ENCODE measurements at regions not wholly inside any gene's neighbourhood (a gene's known extent, or its start where the extent isn't known, plus 50 kb on each side); places are given as distances from the start of the nearest gene placed in this dataset.
"Not testable (repeated sequence)": the region's sequence is repeated elsewhere in the genome, so short reads cannot be mapped to it uniquely, and the experiment has no call there.

DNA sequence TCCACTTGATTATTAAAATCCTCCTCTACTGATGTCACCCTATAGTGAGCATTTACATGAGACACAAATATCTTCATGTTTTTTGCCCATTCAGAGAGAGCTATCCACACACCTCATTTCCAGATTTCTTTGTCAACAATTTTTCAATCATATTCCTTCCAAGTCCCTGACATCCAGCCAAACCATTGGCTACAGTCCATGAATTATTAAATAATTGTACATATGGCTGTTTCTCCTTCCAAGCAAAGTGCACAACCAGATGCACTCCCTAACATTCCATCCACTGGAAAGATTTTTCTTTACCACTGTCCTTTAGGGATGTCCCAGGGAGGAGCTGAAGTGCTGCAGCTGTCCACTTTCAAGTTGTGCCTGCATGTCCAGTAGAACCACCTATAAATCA is 328.0 kb upstream of the MDFIC2 start:
- no peaks in the 10 kb centered on the region for H3K4me1 ChIP-seq (ENCODE audit: control insufficient read depth, insufficient read depth, low read length)
- H3K36me3 ChIP-seq (ENCODE audit: control insufficient read depth, insufficient read depth, low read length): no peaks in the 10 kb centered on the region
- H3K9me3 ChIP-seq (ENCODE audit: control insufficient read depth, insufficient read depth, low read length): no peaks in the 10 kb centered on the region
- no peak overlapping the region for H3K4me3 ChIP-seq (ENCODE audit: low read depth, low read length)
- H3K9ac ChIP-seq (ENCODE audit: low read depth, low read length): no peak overlapping the region
- no peak overlapping the region for H3K27ac ChIP-seq (ENCODE audit: low read depth, low read length)
- no peaks in the 10 kb centered on the region for H3K27me3 ChIP-seq (ENCODE audit: control insufficient read depth, insufficient read depth, low read length)

DNA sequence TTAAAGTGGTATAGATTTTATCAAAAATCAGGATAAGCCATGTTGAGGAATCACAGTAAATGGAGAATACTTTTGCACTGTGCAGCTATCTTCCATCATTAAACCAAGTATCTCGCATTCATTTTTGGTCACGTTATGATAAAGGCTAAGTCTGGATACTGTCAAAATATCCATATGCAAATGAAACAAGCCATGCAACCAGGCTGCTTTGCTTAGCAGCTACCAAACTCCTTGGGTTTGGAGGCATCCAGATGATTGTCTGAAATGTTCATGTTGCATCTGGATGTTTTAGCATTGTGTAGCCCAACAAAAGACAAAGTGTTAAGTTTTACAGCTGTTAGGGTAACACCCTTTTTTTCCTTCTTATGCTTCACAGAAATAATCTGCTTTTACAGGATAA is 322.9 kb upstream of the MDFIC2 start:
- H3K4me3 ChIP-seq (ENCODE audit: low read depth, low read length): no peak overlapping the region
- H3K27me3 ChIP-seq (ENCODE audit: control insufficient read depth, insufficient read depth, low read length): peaks cover 16% of the 10 kb centered on the region
- H3K36me3 ChIP-seq (ENCODE audit: control insufficient read depth, insufficient read depth, low read length): no peaks in the 10 kb centered on the region
- H3K4me1 ChIP-seq (ENCODE audit: control insufficient read depth, insufficient read depth, low read length): peaks cover 22% of the 10 kb centered on the region
- no peak overlapping the region for H3K9ac ChIP-seq (ENCODE audit: low read depth, low read length)
- H3K27ac ChIP-seq (ENCODE audit: low read depth, low read length): no peak overlapping the region
- H3K9me3 ChIP-seq (ENCODE audit: control insufficient read depth, insufficient read depth, low read length): no peaks in the 10 kb centered on the region

DNA sequence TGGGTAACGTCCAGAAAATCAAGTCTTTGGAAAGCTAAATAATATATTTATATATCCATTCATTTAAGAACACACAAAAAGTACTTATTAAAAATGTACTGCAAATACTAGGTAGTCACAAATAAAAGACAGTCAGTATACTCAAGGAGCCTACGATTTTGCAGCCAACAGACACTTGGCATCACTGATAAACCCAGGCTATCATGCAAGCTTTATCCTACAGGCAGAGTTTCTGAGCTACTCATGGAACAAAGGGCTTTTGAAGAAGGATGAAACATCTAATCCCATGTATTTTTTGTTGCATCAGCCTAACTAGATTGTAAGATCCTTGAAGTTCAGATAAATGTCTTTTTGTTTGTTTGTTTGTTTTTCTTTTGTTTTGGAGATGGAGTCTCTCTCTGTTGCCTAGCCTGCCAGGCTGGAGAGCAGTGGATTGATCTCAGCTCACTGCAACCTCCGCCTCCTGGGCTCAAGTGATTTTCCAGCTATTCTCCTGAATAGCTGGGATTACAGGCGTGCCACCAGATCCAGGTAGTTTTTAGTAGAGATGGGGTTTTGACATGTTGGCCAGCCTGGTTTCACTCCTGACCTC is 319.4 kb upstream of the MDFIC2 start:
- H3K9me3 ChIP-seq (ENCODE audit: control insufficient read depth, insufficient read depth, low read length): no peaks in the 10 kb centered on the region
- H3K4me1 ChIP-seq (ENCODE audit: control insufficient read depth, insufficient read depth, low read length): peaks cover 22% of the 10 kb centered on the region
- no peaks in the 10 kb centered on the region for H3K36me3 ChIP-seq (ENCODE audit: control insufficient read depth, insufficient read depth, low read length)
- no peak overlapping the region for H3K4me3 ChIP-seq (ENCODE audit: low read depth, low read length)
- peaks cover 16% of the 10 kb centered on the region for H3K27me3 ChIP-seq (ENCODE audit: control insufficient read depth, insufficient read depth, low read length)
- peak overlapping the region; percentile 37; the same call in 1 of the 2 replicates for H3K9ac ChIP-seq (ENCODE audit: low read depth, low read length)
- peak overlapping the region; percentile 61 for H3K27ac ChIP-seq (ENCODE audit: low read depth, low read length)

DNA sequence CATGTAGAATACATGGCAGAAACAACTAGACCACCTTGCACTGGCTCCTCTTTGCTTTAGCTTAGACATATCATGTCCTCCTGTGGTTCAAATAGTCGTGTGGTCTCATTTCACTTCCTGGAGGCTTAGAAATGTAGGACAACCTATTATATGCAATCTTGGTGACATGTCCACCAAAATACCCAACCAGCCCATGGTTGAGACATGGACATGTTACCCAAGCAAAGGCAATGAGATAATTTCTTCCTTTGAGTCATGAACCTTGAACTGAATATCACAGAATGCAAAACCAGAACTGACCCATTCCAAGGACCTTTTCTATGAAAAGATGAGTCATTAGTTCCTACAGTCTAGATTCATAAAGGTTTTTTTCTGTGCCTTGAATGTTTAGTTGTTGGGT is 309.0 kb upstream of the MDFIC2 start:
- Histone ChIP-seq H3K9ac (ENCODE audit: low read depth, low read length) (no peak overlapping the region), H3K4me1 (ENCODE audit: control insufficient read depth, insufficient read depth, low read length) (peaks cover 10% of the 10 kb centered on the region), H3K9me3 (ENCODE audit: control insufficient read depth, insufficient read depth, low read length) (no peaks in the 10 kb centered on the region), H3K27me3 (ENCODE audit: control insufficient read depth, insufficient read depth, low read length) (no peaks in the 10 kb centered on the region), H3K4me3 (ENCODE audit: low read depth, low read length) (no peak overlapping the region), H3K27ac (ENCODE audit: low read depth, low read length) (no peak overlapping the region), H3K36me3 (ENCODE audit: control insufficient read depth, insufficient read depth, low read length) (no peaks in the 10 kb centered on the region)

DNA sequence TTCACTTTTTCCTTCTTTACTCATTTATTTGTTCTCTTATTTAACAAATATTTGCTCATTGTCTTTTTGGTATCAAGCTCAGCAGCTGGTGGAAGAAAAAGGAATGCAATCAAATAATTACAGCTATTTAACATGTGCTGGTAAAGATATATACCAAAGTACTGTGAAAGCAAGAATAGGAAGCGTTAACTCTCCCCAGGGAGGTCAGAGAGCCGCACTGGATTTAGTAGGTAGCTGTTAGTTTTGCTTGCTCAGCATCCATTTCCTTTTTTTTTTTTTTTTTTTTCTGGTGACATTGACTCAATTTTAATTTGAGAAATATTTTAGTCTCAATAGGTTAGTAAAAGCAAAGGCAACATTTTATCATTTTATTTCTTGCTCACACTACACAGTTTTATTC is 308.5 kb upstream of the MDFIC2 start:
- Histone ChIP-seq H3K9ac (ENCODE audit: low read depth, low read length) (no peak overlapping the region), H3K36me3 (ENCODE audit: control insufficient read depth, insufficient read depth, low read length) (no peaks in the 10 kb centered on the region), H3K4me1 (ENCODE audit: control insufficient read depth, insufficient read depth, low read length) (peaks cover 15% of the 10 kb centered on the region), H3K4me3 (ENCODE audit: low read depth, low read length) (no peak overlapping the region), H3K27me3 (ENCODE audit: control insufficient read depth, insufficient read depth, low read length) (no peaks in the 10 kb centered on the region), H3K9me3 (ENCODE audit: control insufficient read depth, insufficient read depth, low read length) (no peaks in the 10 kb centered on the region), H3K27ac (ENCODE audit: low read depth, low read length) (no peak overlapping the region)

DNA sequence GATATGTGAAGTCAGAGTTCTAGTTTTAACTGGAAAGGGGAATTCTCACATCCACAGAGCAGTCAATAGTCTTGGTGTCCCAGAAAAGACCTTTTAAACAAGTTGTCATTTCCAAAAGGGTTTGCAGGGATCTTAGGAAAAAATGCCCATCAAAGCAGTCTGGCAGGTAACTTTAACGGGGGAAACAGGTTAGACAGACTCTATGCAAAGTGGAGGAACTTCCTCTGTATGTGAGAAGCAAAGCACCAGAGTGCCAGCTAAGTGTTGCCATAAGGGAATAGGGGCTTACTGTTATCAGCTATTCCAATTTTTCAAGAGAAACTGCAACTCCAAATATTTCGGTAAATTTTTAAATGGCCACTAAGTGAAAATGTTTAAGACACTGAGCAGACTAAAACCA is 307.9 kb upstream of the MDFIC2 start:
- H3K4me1 ChIP-seq (ENCODE audit: control insufficient read depth, insufficient read depth, low read length): peaks cover 21% of the 10 kb centered on the region
- H3K27me3 ChIP-seq (ENCODE audit: control insufficient read depth, insufficient read depth, low read length): no peaks in the 10 kb centered on the region
- no peaks in the 10 kb centered on the region for H3K36me3 ChIP-seq (ENCODE audit: control insufficient read depth, insufficient read depth, low read length)
- H3K9ac ChIP-seq (ENCODE audit: low read depth, low read length): no peak overlapping the region
- no peak overlapping the region for H3K4me3 ChIP-seq (ENCODE audit: low read depth, low read length)
- no peak overlapping the region for H3K27ac ChIP-seq (ENCODE audit: low read depth, low read length)
- no peaks in the 10 kb centered on the region for H3K9me3 ChIP-seq (ENCODE audit: control insufficient read depth, insufficient read depth, low read length)

DNA sequence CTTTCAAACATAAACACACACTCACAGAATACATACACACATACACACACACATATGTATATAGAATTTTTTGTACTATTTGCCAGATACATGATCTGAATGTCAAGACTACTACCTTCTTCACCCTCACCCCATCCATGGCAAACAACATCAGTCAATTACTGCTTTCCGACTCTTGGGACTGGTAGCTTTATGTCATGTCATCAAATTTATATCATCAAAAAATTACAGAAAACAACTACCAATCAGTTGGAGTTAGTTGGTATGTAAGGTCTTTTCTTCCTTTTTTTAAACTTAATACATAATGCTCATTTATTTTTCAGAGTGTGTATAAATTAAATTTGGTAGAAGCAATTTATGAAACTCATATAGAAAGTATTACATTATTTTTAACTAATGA is 305.7 kb upstream of the MDFIC2 start:
- Histone ChIP-seq H3K9me3 (ENCODE audit: control insufficient read depth, insufficient read depth, low read length) (no peaks in the 10 kb centered on the region), H3K9ac (ENCODE audit: low read depth, low read length) (no peak overlapping the region), H3K4me3 (ENCODE audit: low read depth, low read length) (no peak overlapping the region), H3K27ac (ENCODE audit: low read depth, low read length) (no peak overlapping the region), H3K27me3 (ENCODE audit: control insufficient read depth, insufficient read depth, low read length) (no peaks in the 10 kb centered on the region), H3K36me3 (ENCODE audit: control insufficient read depth, insufficient read depth, low read length) (no peaks in the 10 kb centered on the region), H3K4me1 (ENCODE audit: control insufficient read depth, insufficient read depth, low read length) (peaks cover 30% of the 10 kb centered on the region)

DNA sequence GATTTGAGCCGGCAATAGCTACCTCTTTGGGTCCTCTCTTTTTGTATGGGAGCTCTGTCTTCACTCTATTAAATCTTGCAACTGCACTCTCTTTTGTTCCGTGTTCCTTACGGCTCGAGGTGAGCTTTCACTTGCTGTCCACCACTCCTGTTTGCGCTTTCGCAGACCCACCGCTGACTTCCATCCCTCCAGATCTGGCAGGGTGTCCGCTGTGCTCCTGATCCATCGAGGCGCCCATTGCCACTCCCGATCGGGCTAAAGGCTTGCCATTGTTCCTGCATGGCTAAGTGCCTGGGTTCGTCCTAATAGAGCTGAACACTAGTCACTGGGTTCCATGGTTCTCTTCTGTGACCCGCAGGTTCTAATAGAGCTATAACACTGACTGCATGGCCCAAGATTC is 304.9 kb upstream of the MDFIC2 start:
- H3K9me3 ChIP-seq (ENCODE audit: control insufficient read depth, insufficient read depth, low read length); H3K27ac ChIP-seq (ENCODE audit: low read depth, low read length); H3K9ac ChIP-seq (ENCODE audit: low read depth, low read length); H3K36me3 ChIP-seq (ENCODE audit: control insufficient read depth, insufficient read depth, low read length); H3K4me3 ChIP-seq (ENCODE audit: low read depth, low read length); H3K27me3 ChIP-seq (ENCODE audit: control insufficient read depth, insufficient read depth, low read length): not testable (repeated sequence)
- H3K4me1 ChIP-seq (ENCODE audit: control insufficient read depth, insufficient read depth, low read length): peaks cover 30% of the 10 kb centered on the region

DNA sequence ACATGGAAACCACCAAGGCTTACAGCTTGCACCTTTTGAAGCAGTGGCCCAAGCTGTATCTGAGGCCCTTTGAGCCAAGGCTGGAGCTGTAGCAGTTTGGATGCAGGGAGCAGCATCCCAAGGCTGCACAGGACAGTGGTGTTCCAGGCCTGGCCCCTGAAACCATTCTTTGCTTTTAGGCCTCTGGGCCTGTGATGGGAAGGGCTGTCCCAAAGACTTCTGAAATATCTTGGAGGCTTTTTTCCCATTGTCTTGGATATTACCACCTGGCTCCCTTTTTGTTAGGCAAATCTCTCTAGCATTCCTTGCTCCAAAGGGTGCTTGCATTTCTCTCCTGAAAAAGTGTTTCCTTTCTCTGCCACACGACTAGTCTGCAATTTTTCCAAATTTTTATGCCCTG is 302.8 kb upstream of the MDFIC2 start:
- H3K36me3 ChIP-seq (ENCODE audit: control insufficient read depth, insufficient read depth, low read length): no peaks in the 10 kb centered on the region
- peak overlapping the region; percentile 89 for H3K27ac ChIP-seq (ENCODE audit: low read depth, low read length)
- H3K9ac ChIP-seq (ENCODE audit: low read depth, low read length): peak overlapping the region; percentile 21; the same call in 1 of the 2 replicates
- H3K4me1 ChIP-seq (ENCODE audit: control insufficient read depth, insufficient read depth, low read length): peaks cover 24% of the 10 kb centered on the region
- H3K9me3 ChIP-seq (ENCODE audit: control insufficient read depth, insufficient read depth, low read length): peaks cover 4% of the 10 kb centered on the region; the same call in 1 of the 2 replicates
- H3K4me3 ChIP-seq (ENCODE audit: low read depth, low read length): peak overlapping the region; percentile 19; the same call in 1 of the 2 replicates
- H3K27me3 ChIP-seq (ENCODE audit: control insufficient read depth, insufficient read depth, low read length): no peaks in the 10 kb centered on the region

DNA sequence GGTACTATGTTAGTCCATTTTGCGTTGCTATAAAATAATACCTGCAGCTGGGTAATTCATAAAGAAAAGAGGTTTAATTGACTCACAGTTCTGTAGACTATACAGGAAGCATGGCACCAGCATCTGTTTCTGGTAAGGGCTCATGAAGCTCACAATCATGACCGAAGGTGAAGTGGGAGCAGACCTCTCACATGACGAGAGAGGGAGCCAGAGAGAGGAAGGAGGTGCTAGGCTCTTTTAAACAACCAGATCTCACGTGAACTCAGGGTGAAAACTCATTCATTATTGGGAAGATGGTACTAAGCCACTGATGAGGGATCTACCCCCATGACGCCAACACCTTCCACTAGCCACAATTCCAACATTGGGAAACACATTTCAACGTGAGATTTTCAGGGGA is 301.7 kb upstream of the MDFIC2 start:
- Histone ChIP-seq H3K9me3 (ENCODE audit: control insufficient read depth, insufficient read depth, low read length) (peaks cover 4% of the 10 kb centered on the region; the same call in 1 of the 2 replicates), H3K36me3 (ENCODE audit: control insufficient read depth, insufficient read depth, low read length) (no peaks in the 10 kb centered on the region), H3K9ac (ENCODE audit: low read depth, low read length) (no peak overlapping the region), H3K27ac (ENCODE audit: low read depth, low read length) (no peak overlapping the region), H3K27me3 (ENCODE audit: control insufficient read depth, insufficient read depth, low read length) (no peaks in the 10 kb centered on the region), H3K4me1 (ENCODE audit: control insufficient read depth, insufficient read depth, low read length) (peaks cover 21% of the 10 kb centered on the region), H3K4me3 (ENCODE audit: low read depth, low read length) (no peak overlapping the region)

DNA sequence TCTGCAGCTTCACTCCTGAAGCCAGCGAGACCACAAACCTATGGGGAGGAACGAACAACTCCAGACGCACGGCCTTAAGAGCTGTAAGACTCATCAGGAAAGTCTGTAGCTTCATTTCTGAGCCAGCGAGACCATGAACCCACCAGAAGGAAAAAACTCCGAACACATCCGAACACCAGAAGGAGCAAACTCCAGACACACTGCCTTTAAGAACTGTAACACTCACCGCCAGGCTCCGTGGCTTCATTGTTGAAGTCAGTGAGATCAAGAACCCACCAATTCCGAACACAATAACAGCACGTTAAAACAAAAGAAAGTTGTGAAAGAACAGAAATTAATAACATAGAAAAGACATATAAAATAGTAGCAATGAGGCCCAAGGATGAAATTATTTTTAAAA is 300.5 kb upstream of the MDFIC2 start:
- Histone ChIP-seq H3K4me1 (ENCODE audit: control insufficient read depth, insufficient read depth, low read length) (peaks cover 21% of the 10 kb centered on the region), H3K9ac (ENCODE audit: low read depth, low read length) (no peak overlapping the region), H3K9me3 (ENCODE audit: control insufficient read depth, insufficient read depth, low read length) (peaks cover 4% of the 10 kb centered on the region; the same call in 1 of the 2 replicates), H3K27me3 (ENCODE audit: control insufficient read depth, insufficient read depth, low read length) (no peaks in the 10 kb centered on the region), H3K36me3 (ENCODE audit: control insufficient read depth, insufficient read depth, low read length) (no peaks in the 10 kb centered on the region), H3K4me3 (ENCODE audit: low read depth, low read length) (no peak overlapping the region), H3K27ac (ENCODE audit: low read depth, low read length) (no peak overlapping the region)
